HL-60 (cell line): ENCODE measurements at regions not wholly inside any gene's neighbourhood (a gene's known extent, or its start where the extent isn't known, plus 50 kb on each side); places are given as distances from the start of the nearest gene placed in this dataset.

ENCODE experiments used
- DNase-seq, 2 experiments: peaks; one replicate each; pipeline ENCODE4 v3.0.0-alpha.2; 2010 to 2020; ENCODE audit warnings: low read depth in 1 of 2, low spot score in 1 of 2
- H3K27ac ChIP-seq: fragments of 250-450 bp; sonication (Bioruptor Pico); replicated peaks from 2 replicates; pipeline ENCODE4 v1.5.1; 2020; ENCODE audit warnings: mild to moderate bottlenecking, moderate library complexity
- H3K27me3 ChIP-seq: fragments of 250-450 bp; sonication (Bioruptor Pico); 2 replicates; pipeline ENCODE4 v1.5.1; 2021; ENCODE audit warnings: mild to moderate bottlenecking, moderate library complexity; ENCODE audit not compliant: insufficient read depth, poor library complexity, severe bottlenecking
- H3K4me3 ChIP-seq: replicated peaks from 2 replicates; pipeline ENCODE4 v1.5.1; 2011; ENCODE audit warnings: mild to moderate bottlenecking, control low read depth, low read length; ENCODE audit not compliant: insufficient read depth
- GABPA ChIP-seq: IDR thresholded peaks from 2 replicates; pipeline ENCODE4 v1.6.1; 2012; ENCODE audit warnings: low read depth
- POLR2AphosphoS5 ChIP-seq: IDR thresholded peaks from 2 replicates; pipeline ENCODE4 v1.6.1; 2012; ENCODE audit warnings: low read depth
- REST ChIP-seq: IDR thresholded peaks from 2 replicates; pipeline ENCODE4 v1.6.1; 2012; ENCODE audit warnings: low read depth; ENCODE audit not compliant: insufficient replicate concordance
- SPI1 ChIP-seq: IDR thresholded peaks from 2 replicates; pipeline ENCODE4 v1.6.1; 2012; ENCODE audit warnings: low read depth, mild to moderate bottlenecking, borderline replicate concordance
- TF ChIP-seq, protein P1 (sequence below): IDR thresholded peaks from one replicate; pipeline ENCODE4 v1.5.1; 2011; ENCODE audit warnings: low read length, control low read depth, inconsistent platforms; ENCODE audit not compliant: insufficient read depth

GRCh38 chr4:12562021-12562420 lies 922.1 kb downstream of the RAB28 start:
- DNase-seq = no peak
- Histone ChIP-seq H3K4me3 (no peak overlapping the region), H3K27ac (no peak overlapping the region), H3K27me3 (no peaks in the 10 kb centered on the region)
- TF ChIP-seq REST = no peak
- TF ChIP-seq SPI1 = no peak
- TF ChIP-seq POLR2AphosphoS5 = no peak
- TF ChIP-seq, protein P1, sequence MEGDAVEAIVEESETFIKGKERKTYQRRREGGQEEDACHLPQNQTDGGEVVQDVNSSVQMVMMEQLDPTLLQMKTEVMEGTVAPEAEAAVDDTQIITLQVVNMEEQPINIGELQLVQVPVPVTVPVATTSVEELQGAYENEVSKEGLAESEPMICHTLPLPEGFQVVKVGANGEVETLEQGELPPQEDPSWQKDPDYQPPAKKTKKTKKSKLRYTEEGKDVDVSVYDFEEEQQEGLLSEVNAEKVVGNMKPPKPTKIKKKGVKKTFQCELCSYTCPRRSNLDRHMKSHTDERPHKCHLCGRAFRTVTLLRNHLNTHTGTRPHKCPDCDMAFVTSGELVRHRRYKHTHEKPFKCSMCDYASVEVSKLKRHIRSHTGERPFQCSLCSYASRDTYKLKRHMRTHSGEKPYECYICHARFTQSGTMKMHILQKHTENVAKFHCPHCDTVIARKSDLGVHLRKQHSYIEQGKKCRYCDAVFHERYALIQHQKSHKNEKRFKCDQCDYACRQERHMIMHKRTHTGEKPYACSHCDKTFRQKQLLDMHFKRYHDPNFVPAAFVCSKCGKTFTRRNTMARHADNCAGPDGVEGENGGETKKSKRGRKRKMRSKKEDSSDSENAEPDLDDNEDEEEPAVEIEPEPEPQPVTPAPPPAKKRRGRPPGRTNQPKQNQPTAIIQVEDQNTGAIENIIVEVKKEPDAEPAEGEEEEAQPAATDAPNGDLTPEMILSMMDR = no peak
- no peak for TF ChIP-seq GABPA

DNA sequence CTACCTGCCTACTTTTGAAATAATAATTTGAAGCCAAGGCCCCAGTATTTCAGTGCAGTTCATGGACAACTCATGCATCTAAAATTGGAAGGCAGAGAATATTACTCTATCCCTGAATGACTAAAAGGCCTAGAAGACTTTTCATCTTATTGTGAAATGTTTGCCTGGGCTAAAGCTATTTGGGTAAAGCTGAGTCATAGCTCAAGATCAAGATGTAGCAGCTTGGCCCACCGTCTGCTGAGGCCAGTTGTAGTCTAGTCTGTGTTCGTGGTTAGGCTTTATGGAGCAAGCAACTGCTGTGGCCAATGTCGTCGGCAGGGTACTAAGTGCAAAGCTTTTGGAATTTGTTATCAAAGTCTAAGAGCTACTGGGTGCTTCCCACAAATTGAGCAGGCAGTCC lies 929.1 kb downstream of the RAB28 start:
- DNase-seq = no peak
- no peak for TF ChIP-seq POLR2AphosphoS5
- TF ChIP-seq, protein P1 = no peak
- TF ChIP-seq REST = no peak
- no peak for TF ChIP-seq GABPA
- no peak for TF ChIP-seq SPI1
- no peak overlapping the region for H3K4me3 ChIP-seq

GRCh38 chr4:12548678-12549077 lies 935.5 kb downstream of the RAB28 start:
- Histone ChIP-seq H3K27ac (no peak overlapping the region), H3K4me3 (no peak overlapping the region), H3K27me3 (no peaks in the 10 kb centered on the region)
- TF ChIP-seq, protein P1 = no peak
- TF ChIP-seq POLR2AphosphoS5 (no peak), GABPA (no peak), SPI1 (no peak), REST (no peak)
- no peak for DNase-seq

More for the DNA sequence above, 929.1 kb downstream of the RAB28 start:
- Histone ChIP-seq H3K27me3 (no peaks in the 10 kb centered on the region), H3K27ac (no peak overlapping the region)
